ENCODE measurements at regions not wholly inside any gene's neighbourhood (a gene's known extent, or its start where the extent isn't known, plus 50 kb on each side); places are given as distances from the start of the nearest gene placed in this dataset.

DNA sequence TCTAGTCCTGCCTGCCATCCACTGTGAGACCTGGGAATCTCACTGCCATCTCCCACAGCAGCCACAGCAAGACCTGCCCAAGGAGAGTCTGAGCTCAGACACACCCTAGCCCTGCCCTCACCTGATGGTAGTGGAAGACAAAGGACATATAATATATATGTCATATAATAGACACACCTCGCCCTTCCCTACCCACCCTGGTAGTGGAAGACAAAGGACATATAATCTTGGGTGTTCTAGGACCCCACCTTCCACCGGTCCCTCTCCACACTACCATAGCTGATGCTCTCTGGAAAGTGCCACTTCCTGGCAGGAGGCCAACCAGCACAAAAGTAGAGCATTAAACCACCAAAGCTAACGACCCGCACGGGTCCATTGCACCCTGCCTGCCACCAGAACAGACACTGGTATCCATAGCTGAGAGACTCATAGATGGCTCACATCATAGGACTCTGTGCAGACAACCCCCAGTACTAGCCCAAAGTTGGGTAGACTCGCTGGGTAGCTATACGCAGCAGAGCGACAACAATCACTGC, 545.6 kb downstream of the CAAP1 start:
- Mint-ChIP-seq H3K27me3 (no peaks in the 10 kb centered on the region), H3K4me3 (no peak overlapping the region), H3K9me3 (peaks cover 13% of the 10 kb centered on the region), H3K36me3 (ENCODE audit: low read depth) (no peaks in the 10 kb centered on the region), H3K27ac (no peak overlapping the region), H3K4me1 (ENCODE audit: low read depth) (no peaks in the 10 kb centered on the region)
- ChIA-PET CTCF (no interaction called here), POLR2A (no interaction called here)
- intact Hi-C loops (cut with micrococcal nuclease): no loop called here
- TF ChIP-seq, protein P1, sequence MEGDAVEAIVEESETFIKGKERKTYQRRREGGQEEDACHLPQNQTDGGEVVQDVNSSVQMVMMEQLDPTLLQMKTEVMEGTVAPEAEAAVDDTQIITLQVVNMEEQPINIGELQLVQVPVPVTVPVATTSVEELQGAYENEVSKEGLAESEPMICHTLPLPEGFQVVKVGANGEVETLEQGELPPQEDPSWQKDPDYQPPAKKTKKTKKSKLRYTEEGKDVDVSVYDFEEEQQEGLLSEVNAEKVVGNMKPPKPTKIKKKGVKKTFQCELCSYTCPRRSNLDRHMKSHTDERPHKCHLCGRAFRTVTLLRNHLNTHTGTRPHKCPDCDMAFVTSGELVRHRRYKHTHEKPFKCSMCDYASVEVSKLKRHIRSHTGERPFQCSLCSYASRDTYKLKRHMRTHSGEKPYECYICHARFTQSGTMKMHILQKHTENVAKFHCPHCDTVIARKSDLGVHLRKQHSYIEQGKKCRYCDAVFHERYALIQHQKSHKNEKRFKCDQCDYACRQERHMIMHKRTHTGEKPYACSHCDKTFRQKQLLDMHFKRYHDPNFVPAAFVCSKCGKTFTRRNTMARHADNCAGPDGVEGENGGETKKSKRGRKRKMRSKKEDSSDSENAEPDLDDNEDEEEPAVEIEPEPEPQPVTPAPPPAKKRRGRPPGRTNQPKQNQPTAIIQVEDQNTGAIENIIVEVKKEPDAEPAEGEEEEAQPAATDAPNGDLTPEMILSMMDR (IDR thresholded peaks at IDR 0.05): no peak
- DNase-seq (no peak), ATAC-seq (no peak)

DNA sequence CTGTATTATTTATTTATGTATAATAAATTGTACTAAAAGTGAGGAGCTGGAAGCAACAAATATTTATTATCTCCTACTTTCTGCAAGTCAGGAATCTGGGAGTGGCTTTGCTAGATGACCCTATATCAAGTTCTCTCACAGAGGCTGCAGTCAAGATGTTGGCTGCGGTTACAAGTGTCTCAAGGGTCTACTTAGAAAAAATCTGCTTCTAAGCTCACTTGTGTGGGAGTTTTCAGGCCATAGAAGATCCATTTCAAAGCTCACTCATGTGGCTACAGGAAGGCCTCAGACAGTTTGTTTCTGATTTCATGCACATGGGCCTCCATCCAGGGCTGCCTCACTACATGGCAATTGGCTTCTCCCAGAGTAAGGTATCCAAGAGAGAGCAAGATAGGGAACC, 551.1 kb downstream of the CAAP1 start:
- Mint-ChIP-seq H3K27me3 (no peaks in the 10 kb centered on the region), H3K9me3 (peaks cover 13% of the 10 kb centered on the region), H3K36me3 (ENCODE audit: low read depth) (no peaks in the 10 kb centered on the region), H3K4me1 (ENCODE audit: low read depth) (no peaks in the 10 kb centered on the region), H3K4me3 (no peak overlapping the region), H3K27ac (no peak overlapping the region)
- ChIA-PET POLR2A (no interaction called here), CTCF (interaction anchor here (0.6 to 0.9 kb wide), 2 partner anchors 10 to 16 kb away, joined by 3 read pairs; no protein-coding TSS in a partner anchor)
- TF ChIP-seq, protein P1 (IDR thresholded peaks at IDR 0.05): no peak
- DNase-seq (no peak), ATAC-seq (no peak)
- intact Hi-C loops (cut with micrococcal nuclease): no loop called here

DNA sequence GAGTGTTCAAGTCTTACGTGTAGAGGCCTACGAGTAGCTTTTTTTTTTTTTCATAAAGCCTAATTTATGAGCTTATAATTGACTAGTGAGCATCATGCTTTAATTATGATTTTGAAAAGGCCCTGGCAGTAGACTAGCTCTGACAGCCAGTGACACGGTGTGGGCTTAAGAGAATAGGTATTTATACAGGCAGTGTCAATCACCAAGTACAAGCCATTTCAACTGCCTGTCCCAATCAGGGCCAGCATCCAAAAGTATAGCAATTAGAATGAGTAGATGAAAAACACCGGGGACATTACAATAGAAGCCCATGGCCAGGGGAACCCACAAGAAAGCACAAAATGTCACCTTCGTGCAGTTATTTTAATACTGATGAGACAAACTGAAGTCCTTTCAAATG, 552.8 kb downstream of the CAAP1 start:
- H3K4me1 Mint-ChIP-seq (ENCODE audit: low read depth): no peaks in the 10 kb centered on the region
- H3K9me3 Mint-ChIP-seq: peaks cover 12% of the 10 kb centered on the region
- ChIA-PET CTCF (no interaction called here), POLR2A (no interaction called here)
- no peak for ATAC-seq
- intact Hi-C loops (cut with micrococcal nuclease): no loop called here
- no peak overlapping the region for H3K4me3 Mint-ChIP-seq
- no peaks in the 10 kb centered on the region for H3K27me3 Mint-ChIP-seq
- TF ChIP-seq, protein P1 (IDR thresholded peaks at IDR 0.05): no peak
- DNase-seq: no peak
- no peaks in the 10 kb centered on the region for H3K36me3 Mint-ChIP-seq (ENCODE audit: low read depth)
- H3K27ac Mint-ChIP-seq: no peak overlapping the region

DNA sequence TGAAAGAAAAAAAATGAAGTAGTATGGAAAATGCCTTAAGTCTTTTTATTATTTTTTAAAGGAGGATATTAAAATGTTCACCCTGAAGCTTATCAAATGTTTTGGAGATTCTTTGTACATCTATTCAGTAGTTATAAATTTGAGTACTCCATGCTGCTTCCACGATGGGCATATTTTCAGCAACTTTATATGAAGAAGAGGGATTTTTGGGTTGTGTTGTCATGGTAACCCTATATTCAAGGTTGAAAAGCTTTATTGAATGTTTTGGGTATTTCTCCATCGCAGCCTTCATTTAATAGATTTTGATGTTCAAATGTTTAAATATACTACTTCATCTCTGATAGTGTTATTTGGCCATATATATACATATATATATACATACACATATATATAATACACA, 557.5 kb downstream of the CAAP1 start:
- Mint-ChIP-seq H3K9me3 (peaks cover 4% of the 10 kb centered on the region), H3K4me1 (ENCODE audit: low read depth) (no peaks in the 10 kb centered on the region), H3K4me3 (no peak overlapping the region), H3K27me3 (no peaks in the 10 kb centered on the region), H3K36me3 (ENCODE audit: low read depth) (no peaks in the 10 kb centered on the region), H3K27ac (no peak overlapping the region)
- TF ChIP-seq, protein P1 (IDR thresholded peaks at IDR 0.05): no peak
- intact Hi-C loops (cut with micrococcal nuclease): no loop called here
- POLR2A ChIA-PET: no interaction called here
- ATAC-seq (no peak), DNase-seq (no peak)
- CTCF ChIA-PET: no interaction called here

DNA sequence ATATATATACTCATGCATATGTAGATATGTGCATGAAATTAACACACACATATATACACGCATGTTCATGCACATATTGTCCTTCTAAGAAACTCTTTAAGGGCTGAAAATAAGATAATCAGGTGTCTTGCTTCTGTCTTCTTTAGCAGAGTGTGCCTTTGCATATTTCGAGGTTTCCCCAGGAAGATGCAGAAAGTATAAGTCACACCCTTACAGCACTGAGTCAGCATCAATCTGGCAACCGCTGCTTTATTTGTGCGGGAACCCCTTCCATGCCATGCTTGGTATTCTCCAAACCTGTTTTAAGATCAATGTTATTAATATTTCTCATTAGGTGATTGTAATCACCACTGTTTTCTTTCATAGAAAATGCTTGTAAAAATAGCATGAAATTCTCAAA, 557.9 kb downstream of the CAAP1 start:
- Mint-ChIP-seq H3K36me3 (ENCODE audit: low read depth) (no peaks in the 10 kb centered on the region), H3K27me3 (no peaks in the 10 kb centered on the region), H3K4me1 (ENCODE audit: low read depth) (no peaks in the 10 kb centered on the region), H3K4me3 (no peak overlapping the region), H3K27ac (no peak overlapping the region), H3K9me3 (peaks cover 4% of the 10 kb centered on the region)
- DNase-seq: no peak
- TF ChIP-seq, protein P1 (IDR thresholded peaks at IDR 0.05): no peak
- intact Hi-C loops (cut with micrococcal nuclease): no loop called here
- ChIA-PET POLR2A (no interaction called here), CTCF (no interaction called here)
- no peak for ATAC-seq
